ENCODE measurements at regions not wholly inside any gene's neighbourhood (a gene's known extent, or its start where the extent isn't known, plus 50 kb on each side); places are given as distances from the start of the nearest gene placed in this dataset.

DNA sequence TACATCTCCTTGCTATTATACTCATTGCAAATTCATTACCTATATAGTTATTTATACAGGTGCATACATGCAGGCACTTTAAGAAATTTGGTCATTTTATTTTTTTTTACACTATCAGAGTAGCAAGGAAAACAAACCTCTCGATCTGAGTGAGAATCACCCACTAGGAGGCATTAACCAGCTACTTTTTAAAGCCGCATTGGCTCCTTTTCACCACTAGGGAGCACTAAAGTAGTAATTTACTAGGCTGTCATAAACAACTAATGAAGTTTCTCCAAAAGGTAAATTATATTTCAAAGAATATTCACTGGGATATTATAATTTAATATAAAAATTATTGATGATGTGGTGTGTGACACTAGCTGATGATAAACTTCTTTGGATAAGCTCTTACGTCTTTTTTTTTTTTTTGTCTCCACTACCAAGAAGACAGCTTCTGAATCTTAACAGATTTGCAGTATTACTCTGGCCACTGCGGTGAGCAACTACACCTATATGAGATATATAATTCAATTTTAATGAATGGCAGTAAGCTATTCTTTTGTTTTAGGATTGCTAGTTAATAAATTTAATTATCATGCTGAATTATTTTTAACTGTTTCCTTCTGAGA is 101.9 kb downstream of the NOL4 start:
- no peak for TF ChIP-seq ZNF8 (CRISPR knock-in tag; IDR thresholded peaks at IDR 0.05)
- no peak for TF ChIP-seq ZFP30 (CRISPR knock-in tag; IDR thresholded peaks at IDR 0.05)
- TF ChIP-seq, protein P1, sequence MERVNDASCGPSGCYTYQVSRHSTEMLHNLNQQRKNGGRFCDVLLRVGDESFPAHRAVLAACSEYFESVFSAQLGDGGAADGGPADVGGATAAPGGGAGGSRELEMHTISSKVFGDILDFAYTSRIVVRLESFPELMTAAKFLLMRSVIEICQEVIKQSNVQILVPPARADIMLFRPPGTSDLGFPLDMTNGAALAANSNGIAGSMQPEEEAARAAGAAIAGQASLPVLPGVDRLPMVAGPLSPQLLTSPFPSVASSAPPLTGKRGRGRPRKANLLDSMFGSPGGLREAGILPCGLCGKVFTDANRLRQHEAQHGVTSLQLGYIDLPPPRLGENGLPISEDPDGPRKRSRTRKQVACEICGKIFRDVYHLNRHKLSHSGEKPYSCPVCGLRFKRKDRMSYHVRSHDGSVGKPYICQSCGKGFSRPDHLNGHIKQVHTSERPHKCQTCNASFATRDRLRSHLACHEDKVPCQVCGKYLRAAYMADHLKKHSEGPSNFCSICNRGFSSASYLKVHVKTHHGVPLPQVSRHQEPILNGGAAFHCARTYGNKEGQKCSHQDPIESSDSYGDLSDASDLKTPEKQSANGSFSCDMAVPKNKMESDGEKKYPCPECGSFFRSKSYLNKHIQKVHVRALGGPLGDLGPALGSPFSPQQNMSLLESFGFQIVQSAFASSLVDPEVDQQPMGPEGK (CRISPR knock-in tag; IDR thresholded peaks at IDR 0.05; ENCODE audit: borderline replicate concordance): no peak
- TF ChIP-seq, protein P2, sequence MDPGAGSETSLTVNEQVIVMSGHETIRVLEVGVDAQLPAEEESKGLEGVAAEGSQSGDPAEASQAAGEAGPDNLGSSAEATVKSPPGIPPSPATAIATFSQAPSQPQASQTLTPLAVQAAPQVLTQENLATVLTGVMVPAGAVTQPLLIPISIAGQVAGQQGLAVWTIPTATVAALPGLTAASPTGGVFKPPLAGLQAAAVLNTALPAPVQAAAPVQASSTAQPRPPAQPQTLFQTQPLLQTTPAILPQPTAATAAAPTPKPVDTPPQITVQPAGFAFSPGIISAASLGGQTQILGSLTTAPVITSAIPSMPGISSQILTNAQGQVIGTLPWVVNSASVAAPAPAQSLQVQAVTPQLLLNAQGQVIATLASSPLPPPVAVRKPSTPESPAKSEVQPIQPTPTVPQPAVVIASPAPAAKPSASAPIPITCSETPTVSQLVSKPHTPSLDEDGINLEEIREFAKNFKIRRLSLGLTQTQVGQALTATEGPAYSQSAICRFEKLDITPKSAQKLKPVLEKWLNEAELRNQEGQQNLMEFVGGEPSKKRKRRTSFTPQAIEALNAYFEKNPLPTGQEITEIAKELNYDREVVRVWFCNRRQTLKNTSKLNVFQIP (CRISPR knock-in tag; IDR thresholded peaks at IDR 0.05; ENCODE audit: borderline replicate concordance, low read depth): no peak
- no peak for TF ChIP-seq ARNTL (CRISPR knock-in tag; IDR thresholded peaks at IDR 0.05; ENCODE audit: borderline replicate concordance, low read depth)
- TF ChIP-seq ISL1 (CRISPR knock-in tag; IDR thresholded peaks at IDR 0.05): no peak
- no peak for TF ChIP-seq RARB (CRISPR knock-in tag; IDR thresholded peaks at IDR 0.05)
- TF ChIP-seq BACH2 (CRISPR knock-in tag; IDR thresholded peaks at IDR 0.05; ENCODE audit: borderline replicate concordance): no peak

Measured in SK-N-SH treated with all-trans-retinoic acid at 6 μM for 48 hours (cell line).